Esophagus muscularis mucosa (tissue), 4 donors: ENCODE measurements at regions not wholly inside any gene's neighbourhood (a gene's known extent, or its start where the extent isn't known, plus 50 kb on each side); places are given as distances from the start of the nearest gene placed in this dataset.

ENCODE experiments used
- DNase-seq: peaks from one replicate; pipeline ENCODE4 v3.0.0-alpha.2; 2017; ENCODE audit errors: extremely low spot score
- H3K27ac ChIP-seq, 4 donors: fragments of 200-600 bp; sonication (generic); replicated peaks in 1 of 4; 1 replicate in 3 of 4; 2 replicates in 1 of 4; pipeline ENCODE4 v1.5.1; 2016 to 2019; ENCODE audit warnings: mild to moderate bottlenecking in 1 of 4
- H3K27me3 ChIP-seq, 4 donors: fragments of 200-600 bp; sonication (generic); one replicate each; pipeline versions ENCODE4 v1.5.1 to v1.6.0; 2016 to 2019
- H3K36me3 ChIP-seq, 4 donors: fragments of 200-600 bp; sonication (generic); one replicate each; pipeline ENCODE4 v1.5.1; 2016 to 2019
- H3K4me1 ChIP-seq, 4 donors: fragments of 200-600 bp; sonication (generic); one replicate each; pipeline ENCODE4 v1.5.1; 2016 to 2019
- H3K4me3 ChIP-seq, 4 donors: fragments of 200-600 bp; sonication (generic); 1 replicate in 2 of 4; 2 replicates in 2 of 4; pipeline ENCODE4 v1.5.1; 2016 to 2019; ENCODE audit warnings: mild to moderate bottlenecking in 4 of 4, moderate library complexity in 1 of 4
- H3K9me3 ChIP-seq, 4 donors: fragments of 200-600 bp; sonication (generic); 1 replicate in 3 of 4; 2 replicates in 1 of 4; pipeline ENCODE4 v1.5.1; 2016 to 2019
- CTCF ChIP-seq, 3 experiments: fragments of 200-600 bp in 2 of 3; fragments of 450-650 bp in 1 of 3; sonication (generic) in 2 of 3; IDR thresholded peaks; one replicate each; pipeline ENCODE4 v1.5.1; 2017 to 2019; ENCODE audit warnings: antibody characterized with exemption in 3 of 3, mild to moderate bottlenecking in 2 of 3, moderate library complexity in 1 of 3
- EP300 ChIP-seq: sonication (generic); formaldehyde crosslinking; IDR thresholded peaks from one replicate; pipeline ENCODE4 v1.6.1; 2017; ENCODE audit warnings: antibody characterized with exemption
- POLR2A ChIP-seq: fragments of 450-650 bp; IDR thresholded peaks from one replicate; pipeline ENCODE4 v1.6.1; 2017; ENCODE audit warnings: antibody characterized with exemption, moderate library complexity, mild to moderate bottlenecking, low read depth
- POLR2AphosphoS5 ChIP-seq, 2 donors: sonication (generic); formaldehyde crosslinking; IDR thresholded peaks; one replicate each; pipeline ENCODE4 v1.6.1; 2017; ENCODE audit warnings: antibody characterized with exemption in 2 of 2
- WGBS: methylation state at CpG from one replicate; pipeline ENCODE4 v1.1.5; 2018; 5-methylcytosine and 5-hydroxymethylcytosine counted together
- intact Hi-C: fragments of 100-400 bp; cut with DNase I; formaldehyde crosslinking; loops from one replicate; pipeline ENCODE4 v1.15.1; 2023

- Histone ChIP-seq H3K27ac (no peak overlapping the region), H3K9me3 (no peaks in the 10 kb centered on the region), H3K4me1 (no peaks in the 10 kb centered on the region), H3K4me3 (no peak overlapping the region), H3K36me3 (no peaks in the 10 kb centered on the region), H3K27me3 (peaks cover 0 to 25% (median 0%) of the 10 kb centered on the region in 4 donors)
- DNase-seq, result peak; percentile 75
- 88% methylated on average over 7 of the region's 7 CpGs for WGBS
- TF ChIP-seq POLR2AphosphoS5 (IDR thresholded peaks at IDR 0.05) (no peak), CTCF (IDR thresholded peaks at IDR 0.05) (no peak), EP300 (no peak), POLR2A (no peak)
- intact Hi-C loops, result no loop called here
Measured at GRCh38 chr11:71309181-71309580, 56.8 kb upstream of the SHANK2 start.

GRCh38 chr11:71307811-71308645 lies 55.7 kb upstream of the SHANK2 start:
- no peak overlapping the region for H3K4me3 ChIP-seq
- 71% methylated on average over 5 of the region's 5 CpGs for WGBS
- peak; percentile 64 for DNase-seq
- H3K9me3 ChIP-seq, result no peaks in the 10 kb centered on the region
- no peaks in the 10 kb centered on the region for H3K36me3 ChIP-seq
- TF ChIP-seq POLR2AphosphoS5 (IDR thresholded peaks at IDR 0.05), result no peak
- no peak for TF ChIP-seq POLR2A
- no peak for TF ChIP-seq CTCF (IDR thresholded peaks at IDR 0.05)
- no peak for TF ChIP-seq EP300
- intact Hi-C loops, result no loop called here
- H3K27ac ChIP-seq, result no peak overlapping the region
- H3K27me3 ChIP-seq, result peaks cover 0 to 29% (median 0%) of the 10 kb centered on the region in 4 donors
- H3K4me1 ChIP-seq, result no peaks in the 10 kb centered on the region

GRCh38 chr11:71305451-71306125 lies 53.2 kb upstream of the SHANK2 start:
- intact Hi-C loops, result no loop called here

GRCh38 chr11:71305041-71305440 lies 52.7 kb upstream of the SHANK2 start:
- H3K4me1 ChIP-seq, result no peaks in the 10 kb centered on the region
- no peaks in the 10 kb centered on the region for H3K9me3 ChIP-seq
- TF ChIP-seq EP300, result no peak
- no peak for TF ChIP-seq POLR2AphosphoS5 (IDR thresholded peaks at IDR 0.05)
- no peak for TF ChIP-seq CTCF (IDR thresholded peaks at IDR 0.05)
- no peak for TF ChIP-seq POLR2A
- DNase-seq, result peak; percentile 70
- no peak overlapping the region for H3K4me3 ChIP-seq
- H3K27ac ChIP-seq, result no peak overlapping the region
- WGBS, result 100% methylated on average over 4 of the region's 7 CpGs
- peaks cover 0 to 46% (median 0%) of the 10 kb centered on the region in 4 donors for H3K27me3 ChIP-seq
- H3K36me3 ChIP-seq, result no peaks in the 10 kb centered on the region
- intact Hi-C loops, result no loop called here

More at GRCh38 chr11:71305451-71306125, 53.2 kb upstream of the SHANK2 start:
- Histone ChIP-seq H3K9me3 (no peaks in the 10 kb centered on the region), H3K27ac (no peak overlapping the region), H3K4me1 (no peaks in the 10 kb centered on the region), H3K27me3 (peaks cover 0 to 46% (median 0%) of the 10 kb centered on the region in 4 donors), H3K36me3 (no peaks in the 10 kb centered on the region), H3K4me3 (no peak overlapping the region)
- TF ChIP-seq EP300 (no peak), POLR2A (no peak), CTCF (IDR thresholded peaks at IDR 0.05) (no peak), POLR2AphosphoS5 (IDR thresholded peaks at IDR 0.05) (no peak)
- DNase-seq, result peak; percentile 75
- 75% methylated on average over 6 of the region's 18 CpGs for WGBS
